HepG2 (cell line): ENCODE measurements at regions not wholly inside any gene's neighbourhood (a gene's known extent, or its start where the extent isn't known, plus 50 kb on each side); places are given as distances from the start of the nearest gene placed in this dataset.

Experiments
- ATAC-seq: fragments of 200-7000 bp; cut with Tn5 transposase; 3 replicates; pipeline ENCODE4 v1.9.1; 2020; ENCODE audit warnings: mild to moderate bottlenecking, moderate library complexity
- BruUV-seq: library from RNA; stranded (reverse); fragments of 400-500 nt; replicated peaks from 2 replicates; lab custom pipeline; 2021; lab: Mats Ljungman, UMichigan
- CTCF ChIA-PET: fragments of 300-600 bp; formaldehyde crosslinking; extraction: SDS; loops from one replicate; lab custom pipeline; 2021; ENCODE audit warnings: low total read pairs, inconsistent platforms, low intra/inter-chr PET ratio; lab: Yijun Ruan, JAX
- POLR2A ChIA-PET: fragments of 350-600 bp; sonication (Branson Sonifier 250); formaldehyde crosslinking; loops from one replicate; lab custom pipeline; 2020; ENCODE audit warnings: antibody characterized with exemption, inconsistent platforms; lab: Yijun Ruan, JAX
- DNase-seq: peaks from one replicate; pipeline ENCODE4 v3.0.0-alpha.2; 2015; ENCODE audit warnings: low spot score
- FAIRE-seq: peaks from 3 replicates; lab custom pipeline; 2011; peaks lifted over from hg19 to GRCh38; lab: Jason Lieb, UNC
- H2AFZ ChIP-seq: one replicate; pipeline ENCODE4 v1.6.1; 2011; ENCODE audit warnings: low read length, inconsistent platforms
- H3K27ac ChIP-seq: fragments of 300-600 bp; 3 replicates; pipeline ENCODE4 v1.8.0; 2011; ENCODE audit warnings: mixed run types, mild to moderate bottlenecking, mixed read lengths, low read length, inconsistent platforms; ENCODE audit not compliant: insufficient read depth; ENCODE audit errors: extremely low read length
- H3K27me3 ChIP-seq, 2 experiments: fragments of 200-600 bp in 1 of 2; 2 replicates in 1 of 2; 3 replicates in 1 of 2; pipeline versions ENCODE4 v1.6.0 to v1.8.0; 2011; ENCODE audit warnings: low read length in 2 of 2, mild to moderate bottlenecking in 2 of 2, moderate library complexity in 2 of 2, inconsistent platforms in 1 of 2; ENCODE audit not compliant: insufficient read depth in 2 of 2, control insufficient read depth in 1 of 2
- H3K36me3 ChIP-seq, 2 experiments: fragments of 200-600 bp in 1 of 2; replicated peaks in 1 of 2; 2 replicates in 1 of 2; 3 replicates in 1 of 2; pipeline versions ENCODE4 v1.5.1 to v1.8.0; 2011; ENCODE audit warnings: low read length in 2 of 2, inconsistent platforms in 1 of 2; ENCODE audit not compliant: insufficient read depth in 2 of 2, control insufficient read depth in 1 of 2
- H3K4me1 ChIP-seq: 2 replicates; pipeline ENCODE4 v1.5.1; 2012; ENCODE audit warnings: low read length, inconsistent platforms; ENCODE audit not compliant: insufficient read depth
- H3K4me2 ChIP-seq: 2 replicates; pipeline ENCODE4 v1.6.0; 2011; ENCODE audit warnings: low read depth, low read length, inconsistent platforms
- H3K4me3 ChIP-seq, 3 experiments: fragments of 200-600 bp in 1 of 3; sonication (generic), shearing (Covaris generic) in 1 of 3; replicated peaks in 1 of 3; 2 replicates each; pipeline ENCODE4 v1.5.1; 2011 to 2016; ENCODE audit warnings: low read length in 3 of 3, inconsistent platforms in 2 of 3, low read depth in 2 of 3, mild to moderate bottlenecking in 2 of 3, control low read depth in 1 of 3, mixed read lengths in 1 of 3; ENCODE audit not compliant: insufficient read depth in 1 of 3
- H3K79me2 ChIP-seq: one replicate; pipeline ENCODE4 v1.6.1; 2011; ENCODE audit warnings: low read length, inconsistent platforms; ENCODE audit not compliant: insufficient read depth
- H3K9ac ChIP-seq: 2 replicates; pipeline ENCODE4 v1.6.0; 2011; ENCODE audit warnings: mild to moderate bottlenecking, low read depth, low read length, inconsistent platforms; ENCODE audit not compliant: insufficient read depth
- H3K9me3 ChIP-seq: 2 replicates; pipeline ENCODE4 v1.5.1; 2012; ENCODE audit warnings: mild to moderate bottlenecking, low read length
- H4K20me1 ChIP-seq: 2 replicates; pipeline ENCODE4 v1.6.0; 2011; ENCODE audit warnings: inconsistent platforms, mild to moderate bottlenecking, low read length, moderate library complexity; ENCODE audit not compliant: insufficient read depth
- FOXA3 ChIP-seq: IDR thresholded peaks from 2 replicates; pipeline ENCODE4 v1.6.1; 2016; ENCODE audit warnings: missing genetic modification reagents, missing compliant biosample characterization
- HNF1A ChIP-seq, 2 experiments: sonication (generic) in 1 of 2; formaldehyde crosslinking in 1 of 2; IDR thresholded peaks; 2 replicates each; pipeline versions ENCODE4 v1.4.0 to v1.6.1; 2016 to 2020; ENCODE audit warnings: borderline replicate concordance in 1 of 2, low read depth in 1 of 2, mild to moderate bottlenecking in 1 of 2, missing genetic modification reagents in 1 of 2
- KLF13 ChIP-seq: sonication (generic); formaldehyde crosslinking; IDR thresholded peaks from 2 replicates; pipeline ENCODE4 v1.4.0; 2020; ENCODE audit warnings: mild to moderate bottlenecking, missing genetic modification reagents
- KLF15 ChIP-seq: sonication (generic); formaldehyde crosslinking; IDR thresholded peaks from 2 replicates; pipeline ENCODE4 v1.8.1; 2023; ENCODE audit warnings: borderline replicate concordance, mild to moderate bottlenecking, inconsistent platforms, missing genetic modification reagents, mixed read lengths
- POGZ ChIP-seq: sonication (generic); formaldehyde crosslinking; IDR thresholded peaks from 2 replicates; pipeline ENCODE4 v1.4.0; 2020; ENCODE audit warnings: mild to moderate bottlenecking, missing genetic modification reagents
- ZBTB1 ChIP-seq: sonication (generic); formaldehyde crosslinking; IDR thresholded peaks from 2 replicates; pipeline ENCODE4 v1.4.0; 2020; ENCODE audit warnings: missing genetic modification reagents, borderline replicate concordance
- ZBTB7B ChIP-seq: sonication (generic); formaldehyde crosslinking; IDR thresholded peaks from 2 replicates; pipeline ENCODE4 v1.4.0; 2020; ENCODE audit warnings: missing genetic modification reagents
- ZNF3 ChIP-seq: IDR thresholded peaks from 2 replicates; pipeline ENCODE4 v1.7.0; 2017; ENCODE audit warnings: inconsistent platforms
- WGBS: methylation state at CpG from one replicate; pipeline ENCODE4 v1.1.6; 2017; ENCODE audit warnings: low lambda C conversion rate; 5-methylcytosine and 5-hydroxymethylcytosine counted together
- in situ Hi-C: cut with HindIII; loops from 2 replicates; pipeline ENCODE4 v1.10.0; 2017; ENCODE audit warnings: low pct_unique_long_range_greater_than_20kb; ENCODE audit not compliant: extremely low pct_ligation_motif_present
- intact Hi-C: fragments of 100-400 bp; cut with micrococcal nuclease; formaldehyde crosslinking; loops from one replicate; pipeline ENCODE4 v1.10.0; 2022; ENCODE audit not compliant: unreplicated experiment
- TF ChIP-seq, protein P1 (sequence below): sonication (generic); formaldehyde crosslinking; IDR thresholded peaks from 2 replicates; pipeline ENCODE4 v1.4.0; 2020; ENCODE audit warnings: missing genetic modification reagents
- TF ChIP-seq, protein P2 (sequence below): sonication (generic); formaldehyde crosslinking; IDR thresholded peaks from 2 replicates; pipeline ENCODE4 v1.5.0; 2020; ENCODE audit warnings: missing genetic modification reagents
- TF ChIP-seq, protein P3 (sequence below): sonication (generic); formaldehyde crosslinking; IDR thresholded peaks from 2 replicates; pipeline ENCODE4 v1.4.0; 2020; ENCODE audit warnings: low read depth, missing genetic modification reagents

DNA sequence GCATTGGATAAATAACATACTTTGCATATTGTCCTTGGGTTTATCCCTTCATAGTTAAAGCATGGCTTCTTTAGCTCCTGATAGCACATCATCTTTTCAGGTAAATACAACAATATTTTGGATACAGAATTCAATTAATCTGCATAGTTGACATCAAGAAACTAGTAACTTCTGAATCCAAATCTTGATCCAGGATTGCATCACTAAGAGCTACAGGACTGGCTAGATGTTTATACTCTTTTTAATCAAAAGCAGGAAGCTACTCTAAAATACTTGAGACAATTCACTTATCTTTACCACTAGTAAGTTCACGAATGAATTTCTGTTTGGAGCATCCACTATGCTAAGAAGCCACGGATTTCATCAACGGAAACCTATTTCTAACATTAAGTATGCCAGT lies 54.2 kb upstream of the SLC44A3 start:
- 87% methylated on average over 3 of the region's 3 CpGs for WGBS
- Histone ChIP-seq H2AFZ (no peak overlapping the region), H3K79me2 (no peaks in the 10 kb centered on the region), H3K9ac (no peak overlapping the region), H3K9me3 (no peaks in the 10 kb centered on the region), H3K36me3 (no peaks in the 10 kb centered on the region), H3K4me2 (no peak overlapping the region), H3K27ac (no peak overlapping the region), H4K20me1 (no peaks in the 10 kb centered on the region), H3K4me1 (0 out of 2 replicates have a peak, but pooled peaks cover 3% of the 10 kb centered on the region), H3K27me3 (no peaks in the 10 kb centered on the region), H3K4me3 (no peak overlapping the region)
- CTCF ChIA-PET: no interaction called here
- no peak for FAIRE-seq
- DNase-seq: no peak
- ATAC-seq: no peak
- TF ChIP-seq KLF15 (CRISPR knock-in tag) (no peak), POGZ (no peak), ZNF3 (no peak), HNF1A (IDR thresholded peaks at IDR 0.05; ENCODE audit: low read depth) (no peak), HNF1A (CRISPR knock-in tag; IDR thresholded peaks at IDR 0.05; ENCODE audit: borderline replicate concordance) (no peak), ZBTB1 (CRISPR knock-in tag) (no peak), ZBTB7B (CRISPR knock-in tag) (no peak), KLF13 (CRISPR knock-in tag) (no peak), FOXA3 (no peak)
- TF ChIP-seq, protein P1, sequence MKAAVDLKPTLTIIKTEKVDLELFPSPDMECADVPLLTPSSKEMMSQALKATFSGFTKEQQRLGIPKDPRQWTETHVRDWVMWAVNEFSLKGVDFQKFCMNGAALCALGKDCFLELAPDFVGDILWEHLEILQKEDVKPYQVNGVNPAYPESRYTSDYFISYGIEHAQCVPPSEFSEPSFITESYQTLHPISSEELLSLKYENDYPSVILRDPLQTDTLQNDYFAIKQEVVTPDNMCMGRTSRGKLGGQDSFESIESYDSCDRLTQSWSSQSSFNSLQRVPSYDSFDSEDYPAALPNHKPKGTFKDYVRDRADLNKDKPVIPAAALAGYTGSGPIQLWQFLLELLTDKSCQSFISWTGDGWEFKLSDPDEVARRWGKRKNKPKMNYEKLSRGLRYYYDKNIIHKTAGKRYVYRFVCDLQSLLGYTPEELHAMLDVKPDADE (CRISPR knock-in tag): no peak
- TF ChIP-seq, protein P2, sequence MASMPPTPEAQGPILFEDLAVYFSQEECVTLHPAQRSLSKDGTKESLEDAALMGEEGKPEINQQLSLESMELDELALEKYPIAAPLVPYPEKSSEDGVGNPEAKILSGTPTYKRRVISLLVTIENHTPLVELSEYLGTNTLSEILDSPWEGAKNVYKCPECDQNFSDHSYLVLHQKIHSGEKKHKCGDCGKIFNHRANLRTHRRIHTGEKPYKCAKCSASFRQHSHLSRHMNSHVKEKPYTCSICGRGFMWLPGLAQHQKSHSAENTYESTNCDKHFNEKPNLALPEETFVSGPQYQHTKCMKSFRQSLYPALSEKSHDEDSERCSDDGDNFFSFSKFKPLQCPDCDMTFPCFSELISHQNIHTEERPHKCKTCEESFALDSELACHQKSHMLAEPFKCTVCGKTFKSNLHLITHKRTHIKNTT (CRISPR knock-in tag): no peak
- TF ChIP-seq, protein P3, sequence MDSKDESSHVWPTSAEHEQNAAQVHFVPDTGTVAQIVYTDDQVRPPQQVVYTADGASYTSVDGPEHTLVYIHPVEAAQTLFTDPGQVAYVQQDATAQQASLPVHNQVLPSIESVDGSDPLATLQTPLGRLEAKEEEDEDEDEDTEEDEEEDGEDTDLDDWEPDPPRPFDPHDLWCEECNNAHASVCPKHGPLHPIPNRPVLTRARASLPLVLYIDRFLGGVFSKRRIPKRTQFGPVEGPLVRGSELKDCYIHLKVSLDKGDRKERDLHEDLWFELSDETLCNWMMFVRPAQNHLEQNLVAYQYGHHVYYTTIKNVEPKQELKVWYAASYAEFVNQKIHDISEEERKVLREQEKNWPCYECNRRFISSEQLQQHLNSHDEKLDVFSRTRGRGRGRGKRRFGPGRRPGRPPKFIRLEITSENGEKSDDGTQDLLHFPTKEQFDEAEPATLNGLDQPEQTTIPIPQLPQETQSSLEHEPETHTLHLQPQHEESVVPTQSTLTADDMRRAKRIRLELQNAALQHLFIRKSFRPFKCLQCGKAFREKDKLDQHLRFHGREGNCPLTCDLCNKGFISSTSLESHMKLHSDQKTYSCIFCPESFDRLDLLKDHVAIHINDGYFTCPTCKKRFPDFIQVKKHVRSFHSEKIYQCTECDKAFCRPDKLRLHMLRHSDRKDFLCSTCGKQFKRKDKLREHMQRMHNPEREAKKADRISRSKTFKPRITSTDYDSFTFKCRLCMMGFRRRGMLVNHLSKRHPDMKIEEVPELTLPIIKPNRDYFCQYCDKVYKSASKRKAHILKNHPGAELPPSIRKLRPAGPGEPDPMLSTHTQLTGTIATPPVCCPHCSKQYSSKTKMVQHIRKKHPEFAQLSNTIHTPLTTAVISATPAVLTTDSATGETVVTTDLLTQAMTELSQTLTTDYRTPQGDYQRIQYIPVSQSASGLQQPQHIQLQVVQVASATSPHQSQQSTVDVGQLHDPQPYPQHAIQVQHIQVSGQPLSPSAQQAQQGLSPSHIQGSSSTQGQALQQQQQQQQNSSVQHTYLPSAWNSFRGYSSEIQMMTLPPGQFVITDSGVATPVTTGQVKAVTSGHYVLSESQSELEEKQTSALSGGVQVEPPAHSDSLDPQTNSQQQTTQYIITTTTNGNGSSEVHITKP: no peak
- POLR2A ChIA-PET: no interaction called here
- intact Hi-C loops (no loop called here), in situ Hi-C loops (no loop called here)
- BruUV-seq: no TSS peak
